NCI-H2196 treated with DMSO at 0.1 percent for 48 hours (cell line): ENCODE measurements at regions not wholly inside any gene's neighbourhood (a gene's known extent, or its start where the extent isn't known, plus 50 kb on each side); places are given as distances from the start of the nearest gene placed in this dataset.

Experiments used
- DNase-seq: peaks from one replicate; lab custom pipeline; 2025; ENCODE audit not compliant: unreplicated experiment; lab: John Stamatoyannopoulos, UW

- DNase-seq, result no peak
Observed at GRCh38 chr18:45518311-45519155, 96.7 kb upstream of the SLC14A2 start.

GRCh38 chr18:45519411-45520280, 95.6 kb upstream of the SLC14A2 start:
- DNase-seq, result no peak

GRCh38 chr18:45521136-45521535, 94.1 kb upstream of the SLC14A2 start:
- no peak for DNase-seq

GRCh38 chr18:45521777-45522176, 93.5 kb upstream of the SLC14A2 start:
- no peak for DNase-seq

- DNase-seq, result no peak
Observed at GRCh38 chr18:45522371-45522770, 92.9 kb upstream of the SLC14A2 start.

- no peak for DNase-seq
Observed at GRCh38 chr18:45525301-45525700, 90.0 kb upstream of the SLC14A2 start.

GRCh38 chr18:45526114-45526841, 89.0 kb upstream of the SLC14A2 start:
- no peak for DNase-seq

- DNase-seq, result no peak
Observed at GRCh38 chr18:45527891-45528290, 87.4 kb upstream of the SLC14A2 start.

- no peak for DNase-seq
Observed at GRCh38 chr18:45528712-45529336, 86.5 kb upstream of the SLC14A2 start.

GRCh38 chr18:45538444-45538843, 76.8 kb upstream of the SLC14A2 start:
- no peak for DNase-seq

- DNase-seq, result no peak
Observed at GRCh38 chr18:45539491-45539891, 75.8 kb upstream of the SLC14A2 start.

GRCh38 chr18:45540125-45540524, 75.2 kb upstream of the SLC14A2 start:
- no peak for DNase-seq

- no peak for DNase-seq
Observed at GRCh38 chr18:45541421-45541820, 73.9 kb upstream of the SLC14A2 start.

- DNase-seq, result no peak
Observed at GRCh38 chr18:45542043-45542442, 73.2 kb upstream of the SLC14A2 start.

- DNase-seq, result no peak
Observed at GRCh38 chr18:45547910-45548309, 67.4 kb upstream of the SLC14A2 start.

- no peak for DNase-seq
Observed at GRCh38 chr18:45548614-45549013, 66.7 kb upstream of the SLC14A2 start.

GRCh38 chr18:45549290-45549689, 66.0 kb upstream of the SLC14A2 start:
- no peak for DNase-seq

- no peak for DNase-seq
Observed at GRCh38 chr18:45551142-45551815, 64.0 kb upstream of the SLC14A2 start.

- DNase-seq, result no peak
Observed at GRCh38 chr18:45553723-45554388, 61.4 kb upstream of the SLC14A2 start.

GRCh38 chr18:45554389-45554737, 60.9 kb upstream of the SLC14A2 start:
- DNase-seq, result no peak
